ENCODE measurements at regions not wholly inside any gene's neighbourhood (a gene's known extent, or its start where the extent isn't known, plus 50 kb on each side); places are given as distances from the start of the nearest gene placed in this dataset.

- no peak for TF ChIP-seq CTCF (IDR thresholded peaks at IDR 0.05; ENCODE audit: control extremely low read depth in 1 of 3, insufficient read depth in 1 of 3, low read depth in 1 of 3, low read length in 3 of 3)
- no peak for TF ChIP-seq EGR1 (IDR thresholded peaks at IDR 0.05; ENCODE audit: borderline replicate concordance, low read depth, low read length)
- no peak for TF ChIP-seq POLR2A (IDR thresholded peaks at IDR 0.05; ENCODE audit: control extremely low read depth in 1 of 2, low read depth in 2 of 2, low read length in 2 of 2)
- no peak for TF ChIP-seq SIN3A (conservative IDR thresholded peaks at IDR 0.05 in 1 of 2, IDR thresholded peaks at IDR 0.05 in 1 of 2; ENCODE audit: low read depth in 1 of 2, low read length in 2 of 2)
- TF ChIP-seq GABPA (IDR thresholded peaks at IDR 0.05; ENCODE audit: borderline replicate concordance, insufficient read depth, low read length): no peak
- TF ChIP-seq ATF3 (IDR thresholded peaks at IDR 0.05; ENCODE audit: insufficient read depth, low read depth, low read length): no peak
- TF ChIP-seq EZH2 (IDR thresholded peaks at IDR 0.05; ENCODE audit: low read depth, low read length, severe bottlenecking): no peak
- TF ChIP-seq EP300 (IDR thresholded peaks at IDR 0.05; ENCODE audit: borderline replicate concordance in 1 of 2, low read depth in 2 of 2, low read length in 2 of 2): no peak
- no peak for TF ChIP-seq RBBP5 (IDR thresholded peaks at IDR 0.05; ENCODE audit: borderline replicate concordance, low read depth, low read length)
- no peak for TF ChIP-seq TAF1 (IDR thresholded peaks at IDR 0.05; ENCODE audit: low read depth, low read length)
- TF ChIP-seq ATF2 (IDR thresholded peaks at IDR 0.05; ENCODE audit: low read length): no peak
These were observed 309.8 kb upstream of the IRX4 start for GRCh38 chr5:2192496-2192895.

Measured in H1 (cell line).